GM19324 (cell line): ENCODE measurements at regions not wholly inside any gene's neighbourhood (a gene's known extent, or its start where the extent isn't known, plus 50 kb on each side); places are given as distances from the start of the nearest gene placed in this dataset.

Experiments
- ATAC-seq: cut with Tn5 transposase; IDR thresholded peaks from one replicate; pipeline ENCODE4 v1.9.1; 2021; ENCODE audit warnings: mild to moderate bottlenecking, moderate library complexity; ENCODE audit not compliant: unreplicated experiment, low FRiP score

DNA sequence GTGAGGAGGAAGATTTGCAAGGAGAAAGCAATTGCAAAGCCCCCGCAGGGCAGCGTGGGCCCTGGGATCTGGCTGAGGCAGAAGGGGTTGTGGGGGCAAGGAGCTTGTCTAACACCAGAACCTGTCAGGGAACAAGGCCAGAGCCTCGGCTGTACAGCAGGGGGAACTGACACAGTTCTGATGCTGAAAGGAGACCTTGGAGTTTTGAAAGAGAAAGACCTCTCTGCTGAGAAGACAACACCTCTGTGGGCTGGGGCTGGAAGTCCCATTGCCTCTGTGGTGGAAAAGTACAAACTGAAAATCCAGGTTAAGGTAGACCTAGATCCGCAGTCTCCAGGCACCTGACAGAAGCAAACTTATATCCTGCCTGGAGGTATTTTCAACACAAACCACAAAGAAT, 86.9 kb upstream of the CST7 start:
- ATAC-seq, result no peak

- ATAC-seq, result no peak
Observed at GRCh38 chr20:24862606-24863005, 86.5 kb upstream of the CST7 start.

- ATAC-seq, result no peak
Observed at GRCh38 chr20:24863356-24863755, 85.7 kb upstream of the CST7 start.

DNA sequence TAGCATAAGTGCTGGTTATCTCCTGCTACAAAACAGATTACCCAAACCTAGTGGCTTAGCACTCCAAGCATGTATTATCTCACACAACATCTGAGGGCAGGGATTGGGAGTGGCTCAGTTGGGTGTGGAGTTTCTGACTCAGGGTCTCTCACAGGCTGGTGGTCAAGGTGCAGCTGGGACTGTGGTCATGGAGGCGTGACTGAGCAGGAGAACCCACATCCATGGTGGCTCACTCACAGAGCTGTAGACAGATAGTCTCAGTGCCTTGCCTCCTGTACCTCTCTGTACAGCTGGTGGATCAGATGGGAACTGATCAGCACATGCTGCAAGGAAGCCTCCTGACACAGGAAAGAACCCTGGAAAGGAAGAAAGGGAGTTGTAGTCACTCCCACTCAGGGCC, 83.1 kb upstream of the CST7 start:
- ATAC-seq, result no peak

DNA sequence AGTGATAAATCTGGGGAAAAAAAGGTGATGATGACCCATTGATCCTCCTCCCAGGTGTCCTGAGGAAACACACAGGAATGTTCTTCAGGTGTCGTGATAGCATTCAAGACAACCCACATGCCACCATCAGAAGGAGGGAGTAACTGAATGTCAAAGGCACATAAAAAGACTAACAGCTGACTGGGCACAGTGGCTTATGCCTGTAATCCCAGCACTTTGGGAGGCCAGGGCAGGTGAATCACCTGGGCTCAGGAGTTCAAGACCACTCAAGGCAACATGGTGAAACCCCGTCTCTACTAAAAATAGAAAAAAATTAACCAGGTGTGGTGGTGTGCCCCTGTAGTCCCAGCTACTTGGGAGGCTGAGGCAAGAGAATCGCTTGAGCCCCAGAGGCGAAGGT, 82.3 kb upstream of the CST7 start:
- no peak for ATAC-seq

GRCh38 chr20:24867556-24867955, 81.5 kb upstream of the CST7 start:
- ATAC-seq, result no peak

DNA sequence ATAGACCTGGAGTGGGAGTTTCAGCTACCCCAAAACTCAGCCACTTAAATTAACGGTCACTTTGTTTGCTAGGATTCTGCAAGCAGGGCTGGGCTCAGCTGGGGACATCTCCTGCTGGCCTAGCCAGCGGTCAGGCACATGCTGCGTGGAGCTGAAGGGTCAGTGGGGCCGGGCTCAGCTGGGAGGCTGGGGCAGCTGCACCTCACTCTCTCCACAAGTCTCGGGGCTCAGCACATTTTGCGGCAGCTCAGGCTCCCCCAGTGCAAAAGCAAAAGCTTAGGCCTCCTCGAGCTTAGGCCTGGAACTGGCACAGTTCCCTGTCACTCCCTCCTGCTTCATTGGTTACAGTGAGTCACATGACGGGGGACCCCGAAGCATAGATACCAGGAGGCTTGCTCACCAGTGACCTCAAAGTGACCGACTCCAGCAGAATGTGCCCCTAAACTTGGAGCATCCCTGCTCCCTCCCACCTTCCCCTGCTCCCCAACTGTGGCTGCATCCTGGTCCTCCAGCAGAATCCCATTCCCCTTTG, 80.6 kb upstream of the CST7 start:
- ATAC-seq, result no peak

DNA sequence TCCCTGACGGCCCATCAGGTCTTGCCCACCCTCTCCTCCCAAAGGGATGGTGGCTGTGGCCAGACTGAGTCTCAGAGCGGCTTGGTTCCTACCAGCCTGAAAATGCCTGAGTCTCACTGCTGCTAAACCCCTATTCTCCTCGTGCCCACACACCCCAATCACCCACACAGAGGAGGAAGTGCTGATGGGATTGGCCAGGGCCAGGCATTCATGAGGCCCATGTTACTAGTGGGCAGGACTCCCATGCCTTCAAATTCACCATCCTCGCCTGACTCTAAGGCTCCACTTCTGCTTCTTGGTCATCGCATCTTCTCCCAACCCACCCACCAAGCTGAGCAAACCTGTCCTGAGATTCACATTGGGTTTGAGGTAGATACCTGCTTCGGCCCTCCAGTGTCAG, 80.1 kb upstream of the CST7 start:
- ATAC-seq, result no peak

- no peak for ATAC-seq
Observed at GRCh38 chr20:24870057-24870456, 79.0 kb upstream of the CST7 start.

- ATAC-seq, result no peak
Observed at GRCh38 chr20:24870881-24871280, 78.2 kb upstream of the CST7 start.

GRCh38 chr20:24871480-24872213, 77.4 kb upstream of the CST7 start:
- ATAC-seq, result no peak

DNA sequence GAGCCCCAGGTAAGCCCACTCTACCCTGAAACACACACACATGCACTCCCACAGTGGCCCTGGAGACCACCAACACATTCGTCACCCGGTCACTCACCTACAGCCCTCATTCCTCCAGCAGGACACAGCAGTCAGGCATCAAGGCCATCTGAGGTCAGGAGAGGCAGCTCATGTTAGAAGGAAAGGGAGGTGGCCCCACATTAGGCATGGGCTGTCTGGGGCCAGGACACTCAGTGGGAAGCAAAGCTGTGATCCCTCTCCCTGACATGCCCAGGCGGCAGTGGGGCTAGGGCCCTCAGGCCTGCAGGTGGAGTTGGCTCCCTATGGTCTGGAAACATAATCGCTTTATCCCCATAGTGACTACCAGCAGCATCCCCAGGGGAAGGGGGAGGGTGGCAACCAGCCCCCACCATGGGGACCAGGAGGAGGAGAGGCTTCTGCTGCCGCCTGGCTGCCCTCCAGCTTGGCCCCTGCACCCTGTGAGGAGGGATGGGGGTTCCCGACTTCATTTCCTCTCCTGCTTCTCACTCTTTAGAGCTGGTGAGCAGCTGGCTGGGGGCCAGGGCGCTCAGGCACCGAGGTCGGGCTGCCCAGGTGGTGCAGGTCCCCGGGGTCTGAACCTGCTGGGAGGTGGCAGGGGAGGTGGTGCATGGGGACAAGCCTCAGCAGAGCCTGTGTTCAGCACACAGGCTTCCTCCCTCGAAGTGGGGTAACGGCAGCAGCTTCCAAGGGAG, 76.6 kb upstream of the CST7 start:
- ATAC-seq, result no peak

GRCh38 chr20:24873025-24873620, 75.9 kb upstream of the CST7 start:
- ATAC-seq, result no peak

DNA sequence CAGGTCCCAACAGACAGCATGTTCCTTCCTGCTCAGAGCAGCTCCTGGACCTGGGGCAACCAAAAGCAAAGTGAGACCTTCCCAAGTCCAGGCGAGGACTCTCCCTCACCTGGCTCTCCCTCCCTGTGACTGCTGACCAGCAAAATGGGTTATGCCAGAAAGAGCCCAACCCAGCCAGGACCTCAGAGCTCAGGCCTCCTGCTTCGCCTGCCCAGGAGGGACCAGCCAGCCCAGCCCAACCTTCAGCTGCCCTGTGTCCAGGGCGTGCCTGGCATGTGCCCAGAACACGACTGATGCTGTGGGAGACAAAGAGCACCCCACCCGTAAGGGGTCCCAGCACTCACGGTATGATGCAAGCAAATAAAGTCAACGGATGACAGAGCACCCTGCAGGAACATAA, 74.0 kb upstream of the CST7 start:
- ATAC-seq, result no peak

GRCh38 chr20:24877652-24878051, 71.4 kb upstream of the CST7 start:
- ATAC-seq, result no peak

GRCh38 chr20:24878657-24879056, 70.4 kb upstream of the CST7 start:
- no peak for ATAC-seq

GRCh38 chr20:24879875-24880274, 69.2 kb upstream of the CST7 start:
- no peak for ATAC-seq

DNA sequence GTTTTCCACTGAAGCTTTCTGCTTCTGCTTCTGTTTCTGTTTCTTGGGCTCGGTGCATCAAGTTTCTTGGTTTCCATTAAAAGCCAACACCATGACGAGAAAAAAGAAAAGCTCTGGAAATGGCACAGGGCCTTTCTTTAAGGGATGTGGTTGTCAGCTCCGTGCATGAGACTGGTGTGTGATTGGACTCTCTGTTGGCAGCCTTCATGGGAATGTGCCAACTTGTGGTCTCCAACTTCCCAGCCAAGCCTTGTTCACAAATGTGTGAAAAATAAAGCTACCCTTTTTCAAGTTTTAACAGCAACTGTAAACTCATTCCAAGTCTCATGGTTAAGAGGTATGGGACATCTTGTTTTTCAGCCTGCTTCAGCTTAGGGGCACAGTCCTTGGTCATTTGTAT, 68.7 kb upstream of the CST7 start:
- no peak for ATAC-seq

DNA sequence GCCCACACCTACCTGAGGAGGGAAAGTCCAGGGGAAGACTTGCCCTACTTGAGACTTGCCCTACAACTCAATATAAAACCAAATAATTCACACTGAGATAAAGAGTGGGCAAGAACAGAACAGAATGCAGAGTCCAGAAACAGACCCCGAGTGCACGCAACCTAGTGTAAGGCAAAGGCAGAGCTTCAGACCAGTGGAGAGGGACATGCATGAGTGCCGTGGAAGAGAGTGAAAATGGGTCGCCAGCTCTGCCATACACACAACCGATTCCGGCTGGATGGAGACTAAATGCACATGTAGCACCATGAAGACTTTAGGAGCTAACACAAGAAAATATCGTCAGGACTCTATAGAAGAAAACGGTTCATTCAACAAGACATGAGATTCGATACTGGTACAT, 58.8 kb upstream of the CST7 start:
- ATAC-seq, result no peak

DNA sequence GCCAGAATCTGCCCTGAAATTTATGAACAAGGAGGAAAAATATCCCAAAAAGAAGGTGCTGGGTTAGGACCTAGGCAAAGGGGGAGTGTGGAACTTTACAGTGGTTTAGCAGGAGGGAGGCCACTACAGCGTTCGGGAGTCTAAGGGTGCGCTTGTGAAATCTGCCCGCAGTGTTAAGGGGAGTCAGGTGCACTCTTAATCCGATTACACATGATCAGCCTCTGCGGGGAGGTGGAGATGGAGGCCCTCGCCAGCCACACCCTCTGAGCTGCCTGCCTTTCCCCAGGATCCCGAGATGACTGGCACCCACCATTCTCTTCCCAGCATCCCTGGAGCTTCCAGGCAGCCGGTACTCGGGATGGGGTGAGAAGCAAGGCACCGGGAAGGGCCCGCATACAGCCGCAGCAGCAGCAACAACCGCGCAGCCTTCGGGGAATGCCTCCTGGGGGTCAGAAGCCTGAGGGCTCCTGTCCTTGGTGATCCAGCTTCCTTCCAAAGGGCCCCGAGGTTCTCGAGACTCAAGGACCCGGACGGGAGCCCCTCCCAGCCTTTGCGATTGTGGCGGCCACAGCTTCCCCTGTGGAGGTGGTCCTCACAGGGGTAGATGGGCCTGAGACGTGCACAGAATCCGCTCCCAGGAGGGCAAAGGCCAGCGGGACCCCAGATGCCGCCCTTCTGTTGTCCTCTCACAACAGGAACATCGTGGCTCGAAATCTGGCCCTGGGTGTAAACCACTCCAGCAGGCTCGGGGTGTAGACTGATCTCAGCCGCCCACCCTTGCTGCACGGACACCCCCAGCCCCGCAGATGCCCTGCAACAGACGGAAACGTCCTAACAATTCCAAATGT, 57.3 kb upstream of the CST7 start:
- ATAC-seq, result no peak

DNA sequence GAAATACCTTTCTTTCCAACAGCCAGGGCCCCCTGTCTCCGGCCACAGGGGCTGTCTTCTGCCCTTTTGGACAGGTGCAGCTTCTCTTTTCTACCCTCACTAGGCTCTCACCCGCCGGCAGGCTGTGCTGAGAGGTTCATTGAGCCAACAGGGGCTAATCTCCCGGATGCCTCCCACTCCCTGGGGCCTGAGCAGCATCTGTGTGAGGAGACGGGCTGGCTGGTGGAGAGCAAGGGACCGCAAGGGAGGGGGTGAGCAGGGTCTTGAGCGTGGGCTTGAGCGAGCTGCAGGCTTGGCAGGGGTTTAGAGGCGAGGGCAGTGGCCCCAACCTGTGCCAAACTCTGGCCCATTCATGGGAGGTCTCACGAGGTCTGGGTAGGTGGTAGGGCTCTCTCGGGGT, 56.5 kb upstream of the CST7 start:
- ATAC-seq, result no peak
